Prostate gland (tissue), 2 donors: ENCODE measurements at regions not wholly inside any gene's neighbourhood (a gene's known extent, or its start where the extent isn't known, plus 50 kb on each side); places are given as distances from the start of the nearest gene placed in this dataset.

Experiments used
- DNase-seq: peaks from one replicate; pipeline ENCODE4 v3.0.0-alpha.2; 2019; ENCODE audit warnings: low spot score
- H3K27ac ChIP-seq, 2 donors: fragments of 200-600 bp; sonication (generic); 2 replicates each; pipeline ENCODE4 v1.5.1; 2017 to 2019
- H3K27me3 ChIP-seq: fragments of 200-600 bp; sonication (generic); replicated peaks from 2 replicates; pipeline ENCODE4 v1.5.1; 2019; ENCODE audit not compliant: insufficient read depth
- H3K36me3 ChIP-seq, 2 donors: fragments of 200-600 bp; sonication (generic); 1 replicate in 1 of 2; 2 replicates in 1 of 2; pipeline versions ENCODE4 v1.5.1 to v1.8.1; 2017 to 2019
- H3K4me1 ChIP-seq: fragments of 200-600 bp; sonication (generic); replicated peaks from 2 replicates; pipeline ENCODE4 v1.5.1; 2019
- H3K4me3 ChIP-seq, 2 donors: fragments of 200-600 bp; sonication (generic); 2 replicates each; pipeline ENCODE4 v1.5.1; 2017 to 2019
- H3K9me3 ChIP-seq: fragments of 200-600 bp; sonication (generic); 2 replicates; pipeline ENCODE4 v1.5.1; 2017
- CTCF ChIP-seq, 4 experiments: fragments of 200-600 bp in 2 of 4; fragments of 450-650 bp in 2 of 4; sonication (generic) in 2 of 4; IDR thresholded peaks; 1 replicate in 3 of 4; 2 replicates in 1 of 4; pipeline ENCODE4 v1.5.1; 2016 to 2019; ENCODE audit warnings: antibody characterized with exemption in 4 of 4, mild to moderate bottlenecking in 2 of 4, moderate library complexity in 2 of 4
- POLR2A ChIP-seq: fragments of 450-650 bp; IDR thresholded peaks from one replicate; pipeline ENCODE4 v1.6.1; 2016; ENCODE audit warnings: antibody characterized with exemption, mild to moderate bottlenecking
- POLR2AphosphoS5 ChIP-seq: sonication (generic); formaldehyde crosslinking; IDR thresholded peaks from one replicate; pipeline ENCODE4 v1.6.1; 2017; ENCODE audit warnings: antibody characterized with exemption
- WGBS: methylation state at CpG from one replicate; pipeline ENCODE4 v1.1.5; 2018; 5-methylcytosine and 5-hydroxymethylcytosine counted together
- intact Hi-C: fragments of 100-400 bp; cut with DNase I; formaldehyde crosslinking; loops from one replicate; pipeline ENCODE4 v1.14.2; 2022

- Histone ChIP-seq H3K4me1 (no peaks in the 10 kb centered on the region), H3K36me3 (no peaks in the 10 kb centered on the region), H3K4me3 (no peak overlapping the region), H3K27ac (no peak overlapping the region), H3K9me3 (no peaks in the 10 kb centered on the region), H3K27me3 (no peaks in the 10 kb centered on the region)
- WGBS, result 88% methylated on average over 2 of the region's 2 CpGs
- intact Hi-C loops, result no loop called here
- TF ChIP-seq CTCF (IDR thresholded peaks at IDR 0.05) (no peak), POLR2A (no peak)
- DNase-seq, result no peak
These were observed 475.9 kb downstream of the SQOR start for GRCh38 chr15:46110755-46111154.

- 10% methylated on average over 1 of the region's 3 CpGs for WGBS
These were observed 476.9 kb downstream of the SQOR start for GRCh38 chr15:46111730-46112129.

GRCh38 chr15:46117071-46117470 lies 482.2 kb downstream of the SQOR start:
- TF ChIP-seq CTCF (IDR thresholded peaks at IDR 0.05) (no peak), POLR2AphosphoS5 (no peak), POLR2A (no peak)
- Histone ChIP-seq H3K4me3 (no peak overlapping the region), H3K27me3 (no peaks in the 10 kb centered on the region), H3K9me3 (no peaks in the 10 kb centered on the region), H3K4me1 (no peaks in the 10 kb centered on the region), H3K27ac (no peak overlapping the region), H3K36me3 (no peaks in the 10 kb centered on the region)
- intact Hi-C loops, result no loop called here
- no peak for DNase-seq

More at GRCh38 chr15:46111730-46112129, 476.9 kb downstream of the SQOR start:
- no peak overlapping the region for H3K4me3 ChIP-seq
- H3K4me1 ChIP-seq, result no peaks in the 10 kb centered on the region
- no peaks in the 10 kb centered on the region for H3K9me3 ChIP-seq
- H3K27ac ChIP-seq, result no peak overlapping the region
- H3K27me3 ChIP-seq, result no peaks in the 10 kb centered on the region
- intact Hi-C loops, result no loop called here
- H3K36me3 ChIP-seq, result no peaks in the 10 kb centered on the region
- no peak for TF ChIP-seq POLR2AphosphoS5
- TF ChIP-seq CTCF (IDR thresholded peaks at IDR 0.05), result no peak
- TF ChIP-seq POLR2A, result no peak
- DNase-seq, result no peak

GRCh38 chr15:46120713-46121112 lies 485.9 kb downstream of the SQOR start:
- no peaks in the 10 kb centered on the region for H3K36me3 ChIP-seq
- no peak overlapping the region for H3K27ac ChIP-seq
- no peaks in the 10 kb centered on the region for H3K4me1 ChIP-seq
- intact Hi-C loops, result no loop called here
- H3K4me3 ChIP-seq, result no peak overlapping the region
- no peak for DNase-seq
- H3K27me3 ChIP-seq, result no peaks in the 10 kb centered on the region
- H3K9me3 ChIP-seq, result no peaks in the 10 kb centered on the region
- WGBS, result 96% methylated on average over 3 of the region's 3 CpGs
- TF ChIP-seq POLR2A (no peak), POLR2AphosphoS5 (no peak), CTCF (IDR thresholded peaks at IDR 0.05) (no peak)

- no peak overlapping the region for H3K27ac ChIP-seq
- H3K36me3 ChIP-seq, result no peaks in the 10 kb centered on the region
- intact Hi-C loops, result no loop called here
- no peak overlapping the region for H3K4me3 ChIP-seq
- H3K4me1 ChIP-seq, result no peaks in the 10 kb centered on the region
- H3K27me3 ChIP-seq, result no peaks in the 10 kb centered on the region
- H3K9me3 ChIP-seq, result no peaks in the 10 kb centered on the region
- no peak for DNase-seq
- TF ChIP-seq CTCF (IDR thresholded peaks at IDR 0.05), result no peak
- no peak for TF ChIP-seq POLR2AphosphoS5
- no peak for TF ChIP-seq POLR2A
These were observed 486.6 kb downstream of the SQOR start for GRCh38 chr15:46121441-46121840.
